GM12878 (cell line): ENCODE measurements at regions not wholly inside any gene's neighbourhood (a gene's known extent, or its start where the extent isn't known, plus 50 kb on each side); places are given as distances from the start of the nearest gene placed in this dataset.
"Not testable (repeated sequence)": the region's sequence is repeated elsewhere in the genome, so short reads cannot be mapped to it uniquely, and the experiment has no call there.

Source experiments
- ATAC-seq: fragments of 200-7000 bp; cut with Tn5 transposase; 3 replicates; pipeline ENCODE4 v1.9.1; 2020; ENCODE audit warnings: mild to moderate bottlenecking, moderate library complexity
- BruUV-seq: library from RNA; stranded (reverse); fragments of 400-500 nt; replicated peaks from 2 replicates; lab custom pipeline; 2021; lab: Mats Ljungman, UMichigan
- CTCF ChIA-PET: fragments of 300-600 bp; sonication (Branson Sonifier 250); formaldehyde crosslinking; extraction: SDS; loops from one replicate; lab custom pipeline; 2021; ENCODE audit warnings: inconsistent platforms; lab: Yijun Ruan, JAX
- POLR2A ChIA-PET: fragments of 350-600 bp; formaldehyde crosslinking; extraction: SDS; loops from one replicate; lab custom pipeline; 2021; ENCODE audit warnings: inconsistent platforms; lab: Charles Lee
- RAD21 ChIA-PET: fragments of 300-600 bp; sonication (Branson Sonifier 250); formaldehyde crosslinking; loops from one replicate; lab custom pipeline; 2023; ENCODE audit warnings: antibody characterized with exemption; ENCODE audit not compliant: unreplicated experiment; lab: Charles Lee
- SMC1A ChIA-PET: fragments of 300-600 bp; sonication (Branson Sonifier 250); formaldehyde crosslinking; loops from one replicate; lab custom pipeline; 2023; ENCODE audit not compliant: unreplicated experiment, uncharacterized antibody; lab: Charles Lee
- DNase-seq: peaks from one replicate; pipeline ENCODE4 v3.0.0-alpha.2; 2011; ENCODE audit warnings: low read depth, low spot score
- FAIRE-seq: peaks from 3 replicates; lab custom pipeline; 2011; peaks lifted over from hg19 to GRCh38; lab: Jason Lieb, UNC
- H2AFZ ChIP-seq: 2 replicates; pipeline ENCODE4 v1.6.0; 2011; ENCODE audit warnings: low read depth, low read length, control low read depth; ENCODE audit not compliant: control insufficient read depth
- H3K27ac ChIP-seq: 2 replicates; pipeline ENCODE4 v1.5.1; 2011; ENCODE audit warnings: control low read depth; ENCODE audit not compliant: control insufficient read depth, insufficient read depth
- H3K27me3 ChIP-seq, 2 experiments: replicated peaks in 1 of 2; 2 replicates each; pipeline versions ENCODE4 v1.6.0 to v1.6.1; 2011; ENCODE audit warnings: low read length in 1 of 2; ENCODE audit not compliant: control insufficient read depth in 2 of 2, insufficient read depth in 2 of 2
- H3K36me3 ChIP-seq, 2 experiments: 2 replicates each; pipeline ENCODE4 v1.5.1; 2011; ENCODE audit warnings: low read length in 1 of 2; ENCODE audit not compliant: control insufficient read depth in 2 of 2, insufficient read depth in 2 of 2
- H3K4me1 ChIP-seq: 2 replicates; pipeline ENCODE4 v1.6.1; 2011; ENCODE audit warnings: mild to moderate bottlenecking, low read length, moderate library complexity, mixed read lengths; ENCODE audit not compliant: control insufficient read depth, insufficient read depth
- H3K4me2 ChIP-seq: 2 replicates; pipeline ENCODE4 v1.6.0; 2011; ENCODE audit warnings: control low read depth; ENCODE audit not compliant: control insufficient read depth, insufficient read depth
- H3K4me3 ChIP-seq: fragments of 200-600 bp; sonication (generic); 2 replicates; pipeline ENCODE4 v1.5.1; 2016
- H3K79me2 ChIP-seq: 2 replicates; pipeline ENCODE4 v1.6.0; 2011; ENCODE audit warnings: low read length; ENCODE audit not compliant: control insufficient read depth, insufficient read depth
- H3K9ac ChIP-seq: 2 replicates; pipeline ENCODE4 v1.8.0; 2011; ENCODE audit warnings: low read length, control low read depth, mixed read lengths; ENCODE audit not compliant: control insufficient read depth, insufficient read depth
- H3K9me3 ChIP-seq: replicated peaks from 3 replicates; pipeline ENCODE4 v1.5.1; 2011; ENCODE audit warnings: mild to moderate bottlenecking, low read length; ENCODE audit not compliant: control insufficient read depth, insufficient read depth
- H4K20me1 ChIP-seq: 2 replicates; pipeline ENCODE4 v1.6.0; 2011; ENCODE audit not compliant: control insufficient read depth, insufficient read depth
- WGBS: methylation state at CpG from one replicate; pipeline ENCODE4 v1.1.6; 2016; ENCODE audit warnings: low lambda C conversion rate; ENCODE audit not compliant: insufficient replicate concordance, insufficient coverage; ENCODE audit errors: missing lambda C conversion rate; 5-methylcytosine and 5-hydroxymethylcytosine counted together
- in situ Hi-C: fragments of 300-500 bp; cut with MboI; formaldehyde crosslinking; loops from 9 replicates; pipeline ENCODE4 v1.14.3; 2018; ENCODE audit warnings: mixed read lengths
- intact Hi-C: fragments of 100-400 bp; cut with micrococcal nuclease; formaldehyde crosslinking; loops from one replicate; pipeline ENCODE4 v1.14.2; 2022; ENCODE audit not compliant: unreplicated experiment

GRCh38 chr12:73002504-73002903, 730.3 kb downstream of the TRHDE start:
- ATAC-seq, H4K20me1 ChIP-seq, H3K27me3 ChIP-seq, H3K79me2 ChIP-seq, H3K9ac ChIP-seq, POLR2A ChIA-PET, H3K4me2 ChIP-seq, H3K27ac ChIP-seq, H3K9me3 ChIP-seq, intact Hi-C loops, SMC1A ChIA-PET, FAIRE-seq, DNase-seq, H3K36me3 ChIP-seq, H3K4me1 ChIP-seq, H2AFZ ChIP-seq, H3K4me3 ChIP-seq, BruUV-seq, in situ Hi-C loops, RAD21 ChIA-PET, CTCF ChIA-PET: not testable (repeated sequence)
- whole genome bisulfite sequencing: 57% methylated on average over 1 of the region's 1 CpG

GRCh38 chr12:73009138-73009834, 737.1 kb downstream of the TRHDE start:
- H3K9me3 ChIP-seq, intact Hi-C loops, CTCF ChIA-PET, H3K4me3 ChIP-seq, H2AFZ ChIP-seq, SMC1A ChIA-PET, BruUV-seq, H3K27ac ChIP-seq, H3K36me3 ChIP-seq, H3K4me1 ChIP-seq, POLR2A ChIA-PET, H3K27me3 ChIP-seq, ATAC-seq, H3K79me2 ChIP-seq, RAD21 ChIA-PET, H3K4me2 ChIP-seq, DNase-seq, FAIRE-seq, in situ Hi-C loops, H4K20me1 ChIP-seq, H3K9ac ChIP-seq: not testable (repeated sequence)
- 29% methylated on average over 3 of the region's 3 CpGs for WGBS
